Coronary artery (tissue), 2 donors: ENCODE measurements at regions not wholly inside any gene's neighbourhood (a gene's known extent, or its start where the extent isn't known, plus 50 kb on each side); places are given as distances from the start of the nearest gene placed in this dataset.

Experiments used
- DNase-seq: peaks from one replicate; pipeline ENCODE4 v3.0.0-alpha.2; 2017; ENCODE audit warnings: low spot score
- H3K27ac ChIP-seq, 2 donors: fragments of 200-600 bp; sonication (generic); one replicate each; pipeline ENCODE4 v1.5.1; 2016 to 2019
- H3K4me3 ChIP-seq: fragments of 200-600 bp; sonication (generic); 2 replicates; pipeline ENCODE4 v1.5.1; 2016; ENCODE audit warnings: mild to moderate bottlenecking, moderate library complexity
- CTCF ChIP-seq: fragments of 200-600 bp; sonication (generic); IDR thresholded peaks from one replicate; pipeline ENCODE4 v1.5.1; 2019; ENCODE audit warnings: antibody characterized with exemption

- no peak for TF ChIP-seq CTCF
- no peak overlapping the region for H3K4me3 ChIP-seq
- no peak for DNase-seq
- no peak overlapping the region for H3K27ac ChIP-seq
These were observed 644.7 kb downstream of the VRK1 start for GRCh38 chr14:97441740-97442362.

- no peak for TF ChIP-seq CTCF
- no peak for DNase-seq
- Histone ChIP-seq H3K4me3 (no peak overlapping the region), H3K27ac (no peak overlapping the region)
These were observed 645.2 kb downstream of the VRK1 start for GRCh38 chr14:97442363-97442762.

DNA sequence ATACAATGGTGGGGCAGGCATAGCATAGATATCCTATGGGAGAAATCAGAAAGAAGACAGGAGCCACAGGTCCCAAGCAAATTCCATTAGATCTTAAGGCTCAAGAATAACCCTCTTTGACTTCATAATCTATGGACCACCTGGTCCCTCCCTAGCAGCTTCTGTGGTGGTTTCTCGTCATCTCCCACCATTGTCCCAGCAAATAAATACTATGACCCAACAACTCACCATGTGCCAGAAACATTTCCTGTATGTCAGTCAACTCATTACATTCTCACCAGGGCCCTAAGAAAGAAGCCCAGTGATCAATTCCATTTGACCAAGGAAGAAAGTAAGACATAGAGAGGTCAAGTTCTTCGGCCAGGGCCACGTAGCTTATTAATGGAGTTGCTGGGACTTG, 646.2 kb downstream of the VRK1 start:
- no peak overlapping the region for H3K4me3 ChIP-seq
- no peak overlapping the region for H3K27ac ChIP-seq
- TF ChIP-seq CTCF, result no peak
- DNase-seq, result no peak

GRCh38 chr14:97444248-97444647, 647.1 kb downstream of the VRK1 start:
- Histone ChIP-seq H3K4me3 (no peak overlapping the region), H3K27ac (no peak overlapping the region)
- no peak for TF ChIP-seq CTCF
- DNase-seq, result no peak

- Histone ChIP-seq H3K4me3 (no peak overlapping the region), H3K27ac (no peak overlapping the region)
- DNase-seq, result no peak
- no peak for TF ChIP-seq CTCF
These were observed 648.2 kb downstream of the VRK1 start for GRCh38 chr14:97445367-97445766.

- no peak for DNase-seq
- Histone ChIP-seq H3K4me3 (no peak overlapping the region), H3K27ac (no peak overlapping the region)
- no peak for TF ChIP-seq CTCF
These were observed 648.9 kb downstream of the VRK1 start for GRCh38 chr14:97446087-97446486.

DNA sequence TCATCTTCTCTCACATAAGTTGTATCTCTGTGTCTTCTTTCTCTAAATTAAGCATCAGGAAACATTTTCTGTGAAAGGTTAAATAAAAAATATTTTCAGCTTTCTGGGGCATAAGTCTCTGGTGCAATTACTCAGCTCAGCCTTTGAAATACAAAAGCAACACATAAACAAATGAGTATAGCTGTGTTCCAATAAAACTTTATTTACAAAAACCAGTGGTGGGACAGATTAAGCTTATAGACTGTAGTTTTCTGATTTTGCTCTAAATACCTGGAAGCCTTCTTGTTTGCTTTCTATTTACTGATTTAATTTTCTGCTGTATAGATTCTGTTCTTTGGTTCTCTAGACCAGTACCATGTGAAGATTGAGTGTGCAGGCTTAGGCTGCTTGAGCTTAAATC, 655.1 kb downstream of the VRK1 start:
- no peak overlapping the region for H3K27ac ChIP-seq
- DNase-seq, result no peak
- no peak for TF ChIP-seq CTCF
- H3K4me3 ChIP-seq, result no peak overlapping the region
